Endodermal cell (in vitro differentiated cells): ENCODE measurements at regions not wholly inside any gene's neighbourhood (a gene's known extent, or its start where the extent isn't known, plus 50 kb on each side); places are given as distances from the start of the nearest gene placed in this dataset.

Experiments used
- DNase-seq: peaks from one replicate; pipeline ENCODE4 v3.0.0-alpha.2; 2017
- H3K27ac ChIP-seq: 2 replicates; pipeline ENCODE4 v1.5.1; 2013; ENCODE audit warnings: mild to moderate bottlenecking, low read depth, low read length, moderate library complexity
- H3K27me3 ChIP-seq: 2 replicates; pipeline ENCODE4 v1.6.1; 2013; ENCODE audit warnings: mild to moderate bottlenecking, low read length, moderate library complexity; ENCODE audit not compliant: insufficient read depth, control insufficient read depth, poor library complexity, severe bottlenecking
- H3K36me3 ChIP-seq: 2 replicates; pipeline ENCODE4 v1.7.0; 2013; ENCODE audit warnings: mild to moderate bottlenecking, low read length, moderate library complexity; ENCODE audit not compliant: control insufficient read depth, insufficient read depth
- H3K4me1 ChIP-seq: one replicate; pipeline ENCODE4 v1.7.0; 2013; ENCODE audit warnings: low read length; ENCODE audit not compliant: control insufficient read depth, insufficient read depth
- H3K4me3 ChIP-seq: 2 replicates; pipeline ENCODE4 v1.5.1; 2013; ENCODE audit warnings: mild to moderate bottlenecking, low read length, moderate library complexity
- H3K9ac ChIP-seq: 2 replicates; pipeline ENCODE4 v1.6.1; 2013; ENCODE audit warnings: mild to moderate bottlenecking, low read length, moderate library complexity; ENCODE audit not compliant: poor library complexity, severe bottlenecking; ENCODE audit errors: extremely low read depth
- H3K9me3 ChIP-seq: 2 replicates; pipeline ENCODE4 v1.6.1; 2013; ENCODE audit warnings: mild to moderate bottlenecking, low read length, moderate library complexity; ENCODE audit not compliant: control insufficient read depth
- H3K27ac Mint-ChIP-seq: 2 replicates; pipeline ENCODE4 v1.8.0; 2020; ENCODE audit warnings: mixed read lengths
- H3K27me3 Mint-ChIP-seq: 2 replicates; pipeline ENCODE4 v1.8.0; 2021; ENCODE audit warnings: mild to moderate bottlenecking, mixed read lengths; ENCODE audit not compliant: insufficient read depth
- H3K36me3 Mint-ChIP-seq: 2 replicates; pipeline ENCODE4 v1.8.0; 2020; ENCODE audit warnings: low read depth, mixed read lengths
- H3K4me1 Mint-ChIP-seq: 2 replicates; pipeline ENCODE4 v1.8.0; 2020; ENCODE audit warnings: mixed read lengths
- H3K4me3 Mint-ChIP-seq: 2 replicates; pipeline ENCODE4 v1.8.0; 2020; ENCODE audit warnings: mild to moderate bottlenecking, moderate library complexity, mixed read lengths
- H3K9me3 Mint-ChIP-seq: 2 replicates; pipeline ENCODE4 v1.8.0; 2020; ENCODE audit warnings: mild to moderate bottlenecking, mixed read lengths
- CTCF ChIP-seq: fragments of 200-600 bp; sonication (generic); conservative IDR thresholded peaks from 2 replicates; pipeline ENCODE4 v1.5.0; 2021; ENCODE audit warnings: antibody characterized with exemption, mild to moderate bottlenecking
- WGBS, 2 experiments: methylation state at CpG; one replicate each; pipeline versions ENCODE4 v1.1.5 to v1.1.7; 2013; ENCODE audit warnings: missing lambda C conversion rate in 2 of 2, mixed read lengths in 1 of 2; ENCODE audit not compliant: insufficient coverage in 1 of 2, insufficient read length in 1 of 2; 5-methylcytosine and 5-hydroxymethylcytosine counted together

- peaks cover 51% of the 10 kb centered on the region for H3K9me3 Mint-ChIP-seq
- H3K36me3 ChIP-seq = no peaks in the 10 kb centered on the region
- H3K27ac Mint-ChIP-seq = no peak overlapping the region
- 75 to 82% methylated on average over 2 of the region's 2 CpGs for WGBS, 2 experiments
- H3K27me3 ChIP-seq = no peaks in the 10 kb centered on the region
- no peak overlapping the region for H3K4me3 ChIP-seq
- DNase-seq = no peak
- H3K9me3 ChIP-seq = peaks cover 4% of the 10 kb centered on the region
- H3K4me3 Mint-ChIP-seq = no peak overlapping the region
- no peak overlapping the region for H3K9ac ChIP-seq
- no peaks in the 10 kb centered on the region for H3K36me3 Mint-ChIP-seq
- H3K4me1 Mint-ChIP-seq = no peaks in the 10 kb centered on the region
- H3K27ac ChIP-seq = no peak overlapping the region
- TF ChIP-seq CTCF = no peak
- no peaks in the 10 kb centered on the region for H3K27me3 Mint-ChIP-seq
- no peaks in the 10 kb centered on the region for H3K4me1 ChIP-seq
Measured at GRCh38 chr4:42268824-42269223, 116.4 kb upstream of the BEND4 start.

GRCh38 chr4:42271096-42271495, 118.6 kb upstream of the BEND4 start:
- Histone ChIP-seq H3K27ac (no peak overlapping the region), H3K4me1 (no peaks in the 10 kb centered on the region), H3K36me3 (no peaks in the 10 kb centered on the region), H3K9me3 (peaks cover 9% of the 10 kb centered on the region), H3K9ac (no peak overlapping the region), H3K27me3 (no peaks in the 10 kb centered on the region), H3K4me3 (no peak overlapping the region)
- H3K9me3 Mint-ChIP-seq = peaks cover 38% of the 10 kb centered on the region
- no peaks in the 10 kb centered on the region for H3K36me3 Mint-ChIP-seq
- H3K27ac Mint-ChIP-seq = no peak overlapping the region
- no peak for TF ChIP-seq CTCF
- no peaks in the 10 kb centered on the region for H3K4me1 Mint-ChIP-seq
- no peaks in the 10 kb centered on the region for H3K27me3 Mint-ChIP-seq
- 77 to 78% methylated on average over 2 to 3 of the region's 3 CpGs for WGBS, 2 experiments
- DNase-seq = no peak
- H3K4me3 Mint-ChIP-seq = no peak overlapping the region

GRCh38 chr4:42277291-42277690, 120.0 kb upstream of the SHISA3 start:
- no peaks in the 10 kb centered on the region for H3K36me3 ChIP-seq
- DNase-seq = no peak
- H3K27ac Mint-ChIP-seq = no peak overlapping the region
- no peak overlapping the region for H3K9ac ChIP-seq
- peaks cover 4% of the 10 kb centered on the region for H3K9me3 Mint-ChIP-seq
- H3K27me3 ChIP-seq = no peaks in the 10 kb centered on the region
- H3K36me3 Mint-ChIP-seq = no peaks in the 10 kb centered on the region
- no peak overlapping the region for H3K27ac ChIP-seq
- H3K9me3 ChIP-seq = peaks cover 5% of the 10 kb centered on the region
- WGBS, 2 experiments = 90 to 94% methylated on average over 2 of the region's 2 CpGs
- H3K4me3 ChIP-seq = no peak overlapping the region
- no peaks in the 10 kb centered on the region for H3K27me3 Mint-ChIP-seq
- peaks cover 3% of the 10 kb centered on the region for H3K4me1 Mint-ChIP-seq
- no peaks in the 10 kb centered on the region for H3K4me1 ChIP-seq
- TF ChIP-seq CTCF = no peak
- no peak overlapping the region for H3K4me3 Mint-ChIP-seq
